Mesendoderm (in vitro differentiated cells): ENCODE measurements at regions not wholly inside any gene's neighbourhood (a gene's known extent, or its start where the extent isn't known, plus 50 kb on each side); places are given as distances from the start of the nearest gene placed in this dataset.
A peak's percentile ranks its signal among the peaks of the same experiment; 100 is the strongest.

Source experiments
- DNase-seq: peaks from one replicate; pipeline ENCODE4 v3.0.0; 2013
- H2AK5ac ChIP-seq: 2 replicates; pipeline ENCODE4 v1.6.1; 2013; ENCODE audit warnings: low read length, inconsistent platforms
- H2BK120ac ChIP-seq: 2 replicates; pipeline ENCODE4 v1.6.1; 2013; ENCODE audit warnings: low read depth, mild to moderate bottlenecking, low read length, moderate library complexity, mixed read lengths
- H2BK15ac ChIP-seq: replicated peaks from 2 replicates; pipeline ENCODE4 v1.6.1; 2013; ENCODE audit warnings: low read depth, mild to moderate bottlenecking, moderate library complexity
- H2BK5ac ChIP-seq: 2 replicates; pipeline ENCODE4 v1.6.1; 2013; ENCODE audit warnings: low read length, inconsistent platforms
- H3K18ac ChIP-seq: 2 replicates; pipeline ENCODE4 v1.6.1; 2013; ENCODE audit warnings: mild to moderate bottlenecking, low read length, mixed read lengths
- H3K23ac ChIP-seq: one replicate; pipeline ENCODE4 v1.6.1; 2013; ENCODE audit warnings: low read length
- H3K27ac ChIP-seq: 2 replicates; pipeline ENCODE4 v1.5.1; 2013; ENCODE audit warnings: low read depth, mild to moderate bottlenecking, inconsistent platforms, low read length, moderate library complexity
- H3K27me3 ChIP-seq: 2 replicates; pipeline ENCODE4 v1.6.1; 2013; ENCODE audit warnings: low read length, control low read depth, mild to moderate bottlenecking, inconsistent platforms; ENCODE audit not compliant: insufficient read depth, poor library complexity
- H3K36me3 ChIP-seq: 2 replicates; pipeline ENCODE4 v1.6.1; 2013; ENCODE audit warnings: low read length, inconsistent platforms; ENCODE audit not compliant: control insufficient read depth, insufficient read depth
- H3K4ac ChIP-seq: one replicate; pipeline ENCODE4 v1.6.1; 2013; ENCODE audit warnings: low read depth, mild to moderate bottlenecking, low read length, moderate library complexity
- H3K4me1 ChIP-seq: 2 replicates; pipeline ENCODE4 v1.6.1; 2013; ENCODE audit warnings: low read depth, low read length, inconsistent platforms; ENCODE audit not compliant: control insufficient read depth
- H3K4me2 ChIP-seq: 2 replicates; pipeline ENCODE4 v1.6.1; 2013; ENCODE audit warnings: low read length
- H3K4me3 ChIP-seq: 2 replicates; pipeline ENCODE4 v1.5.1; 2013; ENCODE audit warnings: mild to moderate bottlenecking, low read length
- H3K56ac ChIP-seq: one replicate; pipeline ENCODE4 v1.6.1; 2013; ENCODE audit warnings: low read length
- H3K79me1 ChIP-seq: 2 replicates; pipeline ENCODE4 v1.6.1; 2013; ENCODE audit warnings: low read length, inconsistent platforms
- H3K79me2 ChIP-seq: 2 replicates; pipeline ENCODE4 v1.6.1; 2013; ENCODE audit warnings: mild to moderate bottlenecking, low read length; ENCODE audit not compliant: control insufficient read depth, insufficient read depth
- H3K9ac ChIP-seq: 2 replicates; pipeline ENCODE4 v1.6.1; 2013; ENCODE audit warnings: low read length, inconsistent platforms
- H4K5ac ChIP-seq: one replicate; pipeline ENCODE4 v1.6.1; 2013; ENCODE audit warnings: low read length
- H4K8ac ChIP-seq: one replicate; pipeline ENCODE4 v1.6.1; 2013; ENCODE audit warnings: low read depth, mild to moderate bottlenecking, control low read depth, low read length, moderate library complexity
- WGBS: extraction: QIAGEN DNeasy Blood & Tissue Kit; methylation state at CpG from one replicate; pipeline ENCODE4 v1.1.7; 2013; ENCODE audit warnings: low lambda C conversion rate, missing lambda C conversion rate; ENCODE audit not compliant: insufficient coverage; ENCODE audit errors: extremely low coverage; 5-methylcytosine and 5-hydroxymethylcytosine counted together

- no peak overlapping the region for H2BK15ac ChIP-seq
- H3K4me1 ChIP-seq = peaks cover 11% of the 10 kb centered on the region
- H2BK120ac ChIP-seq = no peak overlapping the region
- H3K79me1 ChIP-seq = no peaks in the 10 kb centered on the region
- DNase-seq = no peak
- H2AK5ac ChIP-seq = no peak overlapping the region
- H3K18ac ChIP-seq = no peak overlapping the region
- H3K27me3 ChIP-seq = no peaks in the 10 kb centered on the region
- no peak overlapping the region for H3K4me2 ChIP-seq
- peak overlapping the region; percentile 39 for H3K56ac ChIP-seq
- WGBS = no CpG with 5 or more reads among the region's 5 CpGs
- H3K4me3 ChIP-seq = no peak overlapping the region
- H2BK5ac ChIP-seq = no peak overlapping the region
- no peak overlapping the region for H3K4ac ChIP-seq
- no peak overlapping the region for H3K23ac ChIP-seq
- H3K9ac ChIP-seq = no peak overlapping the region
- H4K5ac ChIP-seq = no peak overlapping the region
- no peak overlapping the region for H4K8ac ChIP-seq
- H3K79me2 ChIP-seq = no peaks in the 10 kb centered on the region
- no peaks in the 10 kb centered on the region for H3K36me3 ChIP-seq
- no peak overlapping the region for H3K27ac ChIP-seq
Observed at GRCh38 chr10:7481368-7481765, 70.5 kb upstream of the SFMBT2 start.

- no CpG with 5 or more reads among the region's 8 CpGs for WGBS
- Histone ChIP-seq H3K4me2 (no peak overlapping the region), H2BK15ac (no peak overlapping the region), H4K5ac (no peak overlapping the region), H3K56ac (no peak overlapping the region), H3K36me3 (no peaks in the 10 kb centered on the region), H3K27ac (no peak overlapping the region), H3K79me1 (no peaks in the 10 kb centered on the region), H3K79me2 (no peaks in the 10 kb centered on the region), H3K4me3 (no peak overlapping the region), H2BK120ac (no peak overlapping the region), H3K18ac (no peak overlapping the region), H2BK5ac (no peak overlapping the region), H3K4ac (no peak overlapping the region), H4K8ac (no peak overlapping the region), H3K4me1 (peaks cover 11% of the 10 kb centered on the region), H3K9ac (no peak overlapping the region), H3K27me3 (no peaks in the 10 kb centered on the region), H3K23ac (no peak overlapping the region), H2AK5ac (no peak overlapping the region)
- DNase-seq = no peak
Observed at GRCh38 chr10:7480742-7481367, 70.0 kb upstream of the SFMBT2 start.

DNA sequence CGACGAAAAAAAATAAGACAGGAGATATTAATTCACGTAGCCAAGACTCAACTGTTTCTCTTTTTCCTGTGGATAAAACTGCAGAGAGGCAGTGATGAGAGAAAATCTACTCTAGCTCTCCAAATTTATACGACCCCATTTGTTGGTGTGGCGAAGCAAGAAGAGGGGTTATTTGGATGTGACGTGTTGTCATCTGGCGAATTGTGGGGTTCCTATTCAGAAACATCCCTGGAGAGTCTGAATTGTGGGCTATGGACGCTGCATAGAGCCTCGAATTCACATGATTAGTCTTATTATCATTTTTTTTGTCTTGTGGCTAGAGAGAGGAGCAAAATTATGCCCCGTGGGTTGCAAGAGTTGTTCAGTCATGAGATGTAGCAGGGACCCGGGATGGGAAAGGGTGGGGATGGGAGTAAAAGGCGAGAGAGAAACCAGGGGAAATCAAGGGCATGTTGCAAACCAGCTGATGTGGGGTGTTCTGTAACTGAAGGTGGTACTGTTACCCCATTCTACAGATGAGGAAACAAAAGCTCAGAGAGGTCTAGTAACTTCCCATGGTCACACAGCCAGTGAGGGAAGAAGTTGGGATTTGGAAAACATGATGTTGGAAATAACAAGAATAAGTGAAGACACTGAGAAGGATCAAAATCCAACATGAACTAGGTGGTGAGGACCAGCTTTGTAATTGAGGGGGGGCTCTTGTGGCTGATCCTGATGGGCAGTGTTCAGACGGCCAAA is 69.2 kb upstream of the SFMBT2 start:
- Histone ChIP-seq H3K4me1 (peaks cover 10% of the 10 kb centered on the region), H3K4ac (no peak overlapping the region), H2BK15ac (no peak overlapping the region), H3K79me2 (no peaks in the 10 kb centered on the region), H2BK120ac (no peak overlapping the region), H3K18ac (no peak overlapping the region), H3K79me1 (no peaks in the 10 kb centered on the region), H3K56ac (no peak overlapping the region), H2BK5ac (no peak overlapping the region), H4K8ac (no peak overlapping the region), H3K27ac (no peak overlapping the region), H4K5ac (no peak overlapping the region), H3K4me2 (no peak overlapping the region), H3K36me3 (no peaks in the 10 kb centered on the region), H3K27me3 (no peaks in the 10 kb centered on the region), H3K23ac (no peak overlapping the region), H3K9ac (no peak overlapping the region), H3K4me3 (no peak overlapping the region), H2AK5ac (no peak overlapping the region)
- no CpG with 5 or more reads among the region's 13 CpGs for WGBS
- no peak for DNase-seq

GRCh38 chr10:7478727-7479457 is 68.1 kb upstream of the SFMBT2 start:
- Histone ChIP-seq H3K4me3 (no peak overlapping the region), H3K23ac (no peak overlapping the region), H2AK5ac (no peak overlapping the region), H2BK120ac (no peak overlapping the region), H3K4me1 (peaks cover 9% of the 10 kb centered on the region), H2BK15ac (no peak overlapping the region), H3K4ac (no peak overlapping the region), H4K8ac (no peak overlapping the region), H3K79me2 (no peaks in the 10 kb centered on the region), H3K56ac (no peak overlapping the region), H3K79me1 (no peaks in the 10 kb centered on the region), H3K18ac (no peak overlapping the region), H2BK5ac (no peak overlapping the region), H3K9ac (no peak overlapping the region), H3K27me3 (no peaks in the 10 kb centered on the region), H3K36me3 (no peaks in the 10 kb centered on the region), H4K5ac (no peak overlapping the region), H3K4me2 (no peak overlapping the region), H3K27ac (no peak overlapping the region)
- DNase-seq = no peak
- WGBS = no CpG with 5 or more reads among the region's 4 CpGs

DNA sequence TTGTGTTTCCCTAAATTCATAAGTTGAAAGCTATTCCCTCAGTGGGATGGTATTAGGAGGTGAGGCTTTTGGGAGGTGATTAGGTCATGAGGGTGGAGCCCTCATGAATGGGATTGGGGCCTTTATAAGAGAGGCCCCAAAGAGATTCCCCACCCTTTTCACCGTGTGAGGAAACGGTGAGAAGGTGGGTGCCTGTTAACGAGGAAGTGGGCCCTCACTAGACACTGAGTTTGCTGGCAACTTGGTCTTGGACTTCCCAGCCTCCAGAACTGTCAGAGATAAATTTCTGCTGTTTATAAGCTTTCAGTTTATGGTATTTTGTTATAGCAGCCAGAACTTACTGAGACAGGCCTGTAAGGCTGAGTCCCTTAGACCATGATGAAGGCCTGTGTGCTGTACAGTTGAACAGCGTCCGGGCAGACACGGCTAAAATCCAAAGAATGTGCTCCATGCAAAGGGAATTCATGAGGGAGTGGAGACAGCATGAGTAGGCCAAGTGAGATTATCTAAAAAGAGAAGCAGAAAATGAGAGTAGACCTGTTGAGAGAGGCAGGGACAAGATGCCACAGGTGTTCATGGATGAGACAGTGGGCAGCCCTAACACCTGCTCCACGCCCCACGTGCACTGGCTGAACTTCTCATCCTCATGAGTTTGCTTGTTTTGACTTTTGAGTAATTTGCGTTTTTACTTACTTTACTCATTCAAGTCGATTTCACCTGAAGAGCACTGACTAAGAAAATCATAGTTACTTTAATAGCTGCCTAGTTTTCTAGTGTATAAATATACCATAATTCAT is 66.9 kb upstream of the SFMBT2 start:
- no peak overlapping the region for H3K23ac ChIP-seq
- H3K56ac ChIP-seq = no peak overlapping the region
- H3K18ac ChIP-seq = no peak overlapping the region
- no peaks in the 10 kb centered on the region for H3K79me1 ChIP-seq
- H3K9ac ChIP-seq = no peak overlapping the region
- no peak overlapping the region for H2AK5ac ChIP-seq
- no CpG with 5 or more reads among the region's 10 CpGs for whole genome bisulfite sequencing
- no peak overlapping the region for H2BK120ac ChIP-seq
- H2BK15ac ChIP-seq = no peak overlapping the region
- H3K4me2 ChIP-seq = no peak overlapping the region
- H3K27me3 ChIP-seq = no peaks in the 10 kb centered on the region
- H3K4me1 ChIP-seq = no peaks in the 10 kb centered on the region
- DNase-seq = no peak
- H3K4ac ChIP-seq = no peak overlapping the region
- H2BK5ac ChIP-seq = no peak overlapping the region
- no peak overlapping the region for H4K5ac ChIP-seq
- H4K8ac ChIP-seq = no peak overlapping the region
- H3K4me3 ChIP-seq = no peak overlapping the region
- H3K79me2 ChIP-seq = no peaks in the 10 kb centered on the region
- no peaks in the 10 kb centered on the region for H3K36me3 ChIP-seq
- H3K27ac ChIP-seq = no peak overlapping the region
